ENCODE measurements at regions not wholly inside any gene's neighbourhood (a gene's known extent, or its start where the extent isn't known, plus 50 kb on each side); places are given as distances from the start of the nearest gene placed in this dataset.

- H3K36me3 Mint-ChIP-seq (ENCODE audit: low read depth), result no peaks in the 10 kb centered on the region
Measured at GRCh38 chr10:11392776-11393175, 218.7 kb downstream of the USP6NL start.

GRCh38 chr10:11388996-11389395, 222.5 kb downstream of the USP6NL start:
- DNase-seq (ENCODE audit: low read depth, low spot score), result no peak
- Mint-ChIP-seq H3K4me3 (no peak overlapping the region), H3K27me3 (ENCODE audit: low read depth) (no peaks in the 10 kb centered on the region), H3K36me3 (ENCODE audit: low read depth) (no peaks in the 10 kb centered on the region), H3K27ac (ENCODE audit: unreplicated experiment) (peak overlapping the region; percentile 72), H3K9me3 (peaks cover 4% of the 10 kb centered on the region), H3K4me1 (peaks cover 19% of the 10 kb centered on the region)
- no peak for TF ChIP-seq CTCF (conservative IDR thresholded peaks at IDR 0.05)

More at GRCh38 chr10:11392776-11393175, 218.7 kb downstream of the USP6NL start:
- no peak overlapping the region for H3K4me3 Mint-ChIP-seq
- DNase-seq (ENCODE audit: low read depth, low spot score), result no peak
- H3K4me1 Mint-ChIP-seq, result peaks cover 4% of the 10 kb centered on the region
- no peaks in the 10 kb centered on the region for H3K27me3 Mint-ChIP-seq (ENCODE audit: low read depth)
- no peak overlapping the region for H3K27ac Mint-ChIP-seq (ENCODE audit: unreplicated experiment)
- peaks cover 4% of the 10 kb centered on the region for H3K9me3 Mint-ChIP-seq
- no peak for TF ChIP-seq CTCF (conservative IDR thresholded peaks at IDR 0.05)

GRCh38 chr10:11387551-11388222, 223.8 kb downstream of the USP6NL start:
- H3K27me3 Mint-ChIP-seq (ENCODE audit: low read depth), result no peaks in the 10 kb centered on the region
- peaks cover 19% of the 10 kb centered on the region for H3K4me1 Mint-ChIP-seq
- TF ChIP-seq CTCF (conservative IDR thresholded peaks at IDR 0.05), result no peak
- peaks cover under 1% of the 10 kb centered on the region for H3K9me3 Mint-ChIP-seq
- H3K4me3 Mint-ChIP-seq, result no peak overlapping the region
- no peak overlapping the region for H3K27ac Mint-ChIP-seq (ENCODE audit: unreplicated experiment)
- H3K36me3 Mint-ChIP-seq (ENCODE audit: low read depth), result no peaks in the 10 kb centered on the region
- DNase-seq (ENCODE audit: low read depth, low spot score), result no peak

- no peak for DNase-seq (ENCODE audit: low read depth, low spot score)
Measured at GRCh38 chr10:11387044-11387443, 224.4 kb downstream of the USP6NL start.

More at GRCh38 chr10:11387044-11387443, 224.4 kb downstream of the USP6NL start:
- H3K36me3 Mint-ChIP-seq (ENCODE audit: low read depth), result no peaks in the 10 kb centered on the region
- no peak overlapping the region for H3K27ac Mint-ChIP-seq (ENCODE audit: unreplicated experiment)
- H3K4me1 Mint-ChIP-seq, result peaks cover 19% of the 10 kb centered on the region
- H3K27me3 Mint-ChIP-seq (ENCODE audit: low read depth), result no peaks in the 10 kb centered on the region
- no peaks in the 10 kb centered on the region for H3K9me3 Mint-ChIP-seq
- no peak overlapping the region for H3K4me3 Mint-ChIP-seq
- no peak for TF ChIP-seq CTCF (conservative IDR thresholded peaks at IDR 0.05)
